ENCODE measurements at regions not wholly inside any gene's neighbourhood (a gene's known extent, or its start where the extent isn't known, plus 50 kb on each side); places are given as distances from the start of the nearest gene placed in this dataset.

GRCh38 chr7:20503278-20503950, 112.1 kb upstream of the ABCB5 start:
- TF ChIP-seq POLR2A (IDR thresholded peaks at IDR 0.05): no peak
- TF ChIP-seq, protein P1, sequence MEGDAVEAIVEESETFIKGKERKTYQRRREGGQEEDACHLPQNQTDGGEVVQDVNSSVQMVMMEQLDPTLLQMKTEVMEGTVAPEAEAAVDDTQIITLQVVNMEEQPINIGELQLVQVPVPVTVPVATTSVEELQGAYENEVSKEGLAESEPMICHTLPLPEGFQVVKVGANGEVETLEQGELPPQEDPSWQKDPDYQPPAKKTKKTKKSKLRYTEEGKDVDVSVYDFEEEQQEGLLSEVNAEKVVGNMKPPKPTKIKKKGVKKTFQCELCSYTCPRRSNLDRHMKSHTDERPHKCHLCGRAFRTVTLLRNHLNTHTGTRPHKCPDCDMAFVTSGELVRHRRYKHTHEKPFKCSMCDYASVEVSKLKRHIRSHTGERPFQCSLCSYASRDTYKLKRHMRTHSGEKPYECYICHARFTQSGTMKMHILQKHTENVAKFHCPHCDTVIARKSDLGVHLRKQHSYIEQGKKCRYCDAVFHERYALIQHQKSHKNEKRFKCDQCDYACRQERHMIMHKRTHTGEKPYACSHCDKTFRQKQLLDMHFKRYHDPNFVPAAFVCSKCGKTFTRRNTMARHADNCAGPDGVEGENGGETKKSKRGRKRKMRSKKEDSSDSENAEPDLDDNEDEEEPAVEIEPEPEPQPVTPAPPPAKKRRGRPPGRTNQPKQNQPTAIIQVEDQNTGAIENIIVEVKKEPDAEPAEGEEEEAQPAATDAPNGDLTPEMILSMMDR (IDR thresholded peaks at IDR 0.05): no peak
